Right atrium auricular region (tissue), 2 donors: ENCODE measurements at regions not wholly inside any gene's neighbourhood (a gene's known extent, or its start where the extent isn't known, plus 50 kb on each side); places are given as distances from the start of the nearest gene placed in this dataset.

Experiments
- DNase-seq: peaks from one replicate; pipeline ENCODE4 v3.0.0-alpha.2; 2019; ENCODE audit warnings: low spot score
- H3K27ac ChIP-seq, 2 donors: fragments of 200-600 bp; sonication (generic); 1 replicate in 1 of 2; 2 replicates in 1 of 2; pipeline ENCODE4 v1.5.1; 2016 to 2019
- H3K27me3 ChIP-seq, 2 donors: fragments of 200-600 bp; sonication (generic); one replicate each; pipeline versions ENCODE4 v1.5.1 to v1.6.0; 2017 to 2019
- H3K36me3 ChIP-seq: fragments of 200-600 bp; sonication (generic); one replicate; pipeline ENCODE4 v1.5.1; 2016
- H3K4me1 ChIP-seq, 2 donors: fragments of 200-600 bp; sonication (generic); one replicate each; pipeline versions ENCODE4 v1.5.1 to v1.6.0; 2017 to 2019
- H3K4me3 ChIP-seq, 2 donors: fragments of 200-600 bp; sonication (generic); 1 replicate in 1 of 2; 2 replicates in 1 of 2; pipeline ENCODE4 v1.5.1; 2017 to 2019; ENCODE audit warnings: mild to moderate bottlenecking in 1 of 2, moderate library complexity in 1 of 2
- H3K9me3 ChIP-seq, 2 donors: fragments of 200-600 bp; sonication (generic); one replicate each; pipeline ENCODE4 v1.5.1; 2019
- CTCF ChIP-seq, 2 donors: fragments of 200-600 bp; sonication (generic); IDR thresholded peaks; one replicate each; pipeline ENCODE4 v1.5.1; 2019; ENCODE audit warnings: antibody characterized with exemption in 2 of 2

GRCh38 chr6:147820520-147820919 is 312.0 kb downstream of the SAMD5 start:
- H3K27ac ChIP-seq: no peak overlapping the region
- TF ChIP-seq CTCF (IDR thresholded peaks at IDR 0.05): no peak
- no peaks in the 10 kb centered on the region for H3K9me3 ChIP-seq
- no peaks in the 10 kb centered on the region for H3K4me1 ChIP-seq
- H3K36me3 ChIP-seq: no peaks in the 10 kb centered on the region
- H3K4me3 ChIP-seq: no peak overlapping the region
- no peaks in the 10 kb centered on the region for H3K27me3 ChIP-seq
- DNase-seq: no peak

GRCh38 chr6:147821295-147821897 is 312.9 kb downstream of the SAMD5 start:
- DNase-seq: no peak
- H3K4me1 ChIP-seq: no peaks in the 10 kb centered on the region
- no peaks in the 10 kb centered on the region for H3K27me3 ChIP-seq
- H3K36me3 ChIP-seq: no peaks in the 10 kb centered on the region
- H3K9me3 ChIP-seq: no peaks in the 10 kb centered on the region
- no peak for TF ChIP-seq CTCF (IDR thresholded peaks at IDR 0.05)
- no peak overlapping the region for H3K4me3 ChIP-seq
- no peak overlapping the region for H3K27ac ChIP-seq

- Histone ChIP-seq H3K27ac (no peak overlapping the region), H3K27me3 (no peaks in the 10 kb centered on the region), H3K4me3 (no peak overlapping the region), H3K36me3 (no peaks in the 10 kb centered on the region), H3K9me3 (no peaks in the 10 kb centered on the region), H3K4me1 (no peaks in the 10 kb centered on the region)
- no peak for DNase-seq
- no peak for TF ChIP-seq CTCF (IDR thresholded peaks at IDR 0.05)
These were observed 315.4 kb downstream of the SAMD5 start for GRCh38 chr6:147823936-147824335.

GRCh38 chr6:147825848-147826247 is 317.4 kb downstream of the SAMD5 start:
- no peaks in the 10 kb centered on the region for H3K4me1 ChIP-seq
- DNase-seq: no peak
- no peaks in the 10 kb centered on the region for H3K36me3 ChIP-seq
- no peaks in the 10 kb centered on the region for H3K9me3 ChIP-seq
- no peak overlapping the region for H3K27ac ChIP-seq
- no peaks in the 10 kb centered on the region for H3K27me3 ChIP-seq
- H3K4me3 ChIP-seq: no peak overlapping the region
- no peak for TF ChIP-seq CTCF (IDR thresholded peaks at IDR 0.05)

- DNase-seq: no peak
- no peak overlapping the region for H3K27ac ChIP-seq
- no peaks in the 10 kb centered on the region for H3K36me3 ChIP-seq
- no peaks in the 10 kb centered on the region for H3K27me3 ChIP-seq
- H3K4me3 ChIP-seq: no peak overlapping the region
- H3K9me3 ChIP-seq: no peaks in the 10 kb centered on the region
- no peak for TF ChIP-seq CTCF (IDR thresholded peaks at IDR 0.05)
- H3K4me1 ChIP-seq: no peaks in the 10 kb centered on the region
These were observed 318.2 kb downstream of the SAMD5 start for GRCh38 chr6:147826698-147827097.

GRCh38 chr6:147829418-147829817 is 320.9 kb downstream of the SAMD5 start:
- Histone ChIP-seq H3K4me3 (no peak overlapping the region), H3K27me3 (no peaks in the 10 kb centered on the region), H3K4me1 (no peaks in the 10 kb centered on the region), H3K27ac (no peak overlapping the region), H3K36me3 (no peaks in the 10 kb centered on the region), H3K9me3 (no peaks in the 10 kb centered on the region)
- TF ChIP-seq CTCF (IDR thresholded peaks at IDR 0.05): no peak
- DNase-seq: no peak
